CD4-positive, alpha-beta T cell treated with Interleukin-21 for 1 hour (primary cell): ENCODE measurements at regions not wholly inside any gene's neighbourhood (a gene's known extent, or its start where the extent isn't known, plus 50 kb on each side); places are given as distances from the start of the nearest gene placed in this dataset.
"Not testable (repeated sequence)": the region's sequence is repeated elsewhere in the genome, so short reads cannot be mapped to it uniquely, and the experiment has no call there.

Source experiments
- DNase-seq: peaks from one replicate; pipeline ENCODE4 v3.0.0-alpha.2; 2020

DNA sequence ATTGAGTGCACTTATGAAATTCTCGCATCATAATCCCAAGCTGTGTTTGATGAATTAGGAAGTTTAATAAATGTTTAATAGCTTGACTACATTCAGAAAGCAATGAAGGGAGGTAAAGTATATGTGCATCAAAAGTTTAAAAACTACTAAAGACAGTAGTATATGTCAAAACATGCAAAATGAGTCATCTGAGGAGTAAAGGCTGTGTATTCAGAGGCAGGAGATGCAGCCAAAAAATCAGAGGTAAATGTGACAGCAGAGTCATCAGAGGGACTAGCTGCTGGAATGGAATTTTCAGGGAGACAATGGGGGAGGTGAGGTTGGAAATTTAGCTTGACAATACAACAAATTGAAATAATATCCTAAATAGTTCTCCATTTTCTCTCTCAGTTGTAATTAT lies 127.0 kb upstream of the FUNDC1 start:
- DNase-seq: no peak

DNA sequence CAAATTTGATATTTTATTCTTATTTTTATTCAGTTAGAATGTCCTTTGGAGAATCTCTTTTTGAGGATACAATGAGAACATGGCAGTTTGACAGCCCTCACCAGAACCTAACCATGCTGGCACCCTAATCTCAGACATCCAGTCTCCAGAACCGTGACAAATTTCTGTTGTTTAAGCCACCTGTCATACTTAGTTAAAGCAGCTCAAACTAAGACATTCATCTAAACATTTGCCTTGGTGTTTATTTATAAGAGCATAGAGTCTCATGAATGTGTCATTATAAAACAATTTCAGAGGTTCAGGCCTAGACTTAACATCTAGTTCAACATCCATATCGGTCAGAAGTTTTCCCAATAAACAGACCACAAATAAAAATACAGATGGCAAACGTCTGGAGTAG lies 125.1 kb upstream of the FUNDC1 start:
- DNase-seq: no peak

DNA sequence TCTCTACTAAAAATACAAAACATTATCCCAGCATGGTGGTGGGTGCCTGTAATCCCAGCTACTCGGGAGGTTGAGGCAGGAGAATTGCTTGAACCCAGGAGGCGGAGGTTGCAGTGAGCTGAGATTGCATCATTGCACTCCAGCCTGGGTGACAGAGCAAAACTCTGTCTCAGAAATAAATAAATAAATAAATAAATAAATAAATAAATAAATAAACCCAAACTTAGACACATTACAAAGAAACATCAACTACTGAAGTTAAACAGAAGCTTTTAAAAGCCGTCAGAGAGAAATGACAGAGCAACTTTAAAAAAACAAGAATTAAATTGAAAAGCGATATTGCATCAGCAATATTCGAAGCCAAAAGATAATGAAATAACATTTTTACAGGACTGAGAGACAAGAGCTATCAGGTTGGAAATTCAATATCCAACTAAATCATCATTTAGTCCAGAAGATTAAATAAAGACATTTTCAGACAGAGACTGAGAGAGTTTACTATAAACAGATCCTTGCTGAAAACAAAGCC lies 115.1 kb upstream of the FUNDC1 start:
- DNase-seq: not testable (repeated sequence)

DNA sequence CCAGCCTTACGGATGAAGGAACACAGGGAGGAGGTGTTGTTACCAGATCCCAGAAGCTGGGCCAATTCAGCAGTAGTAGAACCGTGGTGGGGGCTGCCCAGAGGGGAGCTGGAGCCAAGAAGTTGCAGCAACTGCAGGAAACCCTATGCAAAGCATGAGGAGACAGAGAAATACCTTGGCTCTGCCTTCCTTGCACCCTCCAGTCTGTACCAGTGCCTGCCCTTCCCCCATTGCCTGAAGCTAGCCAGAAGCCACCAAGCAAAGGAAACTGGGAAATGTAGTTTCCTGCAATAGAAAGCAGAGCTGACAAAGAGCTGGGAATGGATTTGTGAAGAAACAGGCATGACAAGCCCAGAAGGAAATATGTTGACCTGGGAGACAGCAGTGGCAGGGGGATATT lies 108.7 kb upstream of the FUNDC1 start:
- no peak for DNase-seq

DNA sequence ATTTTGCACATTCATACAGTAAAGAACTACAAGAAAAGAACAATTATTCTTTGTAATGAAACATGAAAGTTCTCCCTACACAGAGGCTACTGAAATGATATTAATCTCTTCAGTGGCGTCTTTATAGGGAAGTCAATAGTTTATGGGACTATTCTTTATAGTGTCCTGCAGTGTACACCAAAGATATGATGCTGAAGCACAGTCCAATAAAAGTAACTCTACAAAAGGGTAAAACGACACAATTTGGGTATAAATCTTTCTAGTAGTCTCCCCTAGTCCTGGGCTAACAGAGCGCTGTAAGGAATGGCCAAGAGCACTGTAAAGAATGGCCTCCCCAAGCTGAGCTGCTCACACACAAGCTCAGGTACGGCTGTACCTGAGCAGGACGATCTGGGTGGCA lies 101.1 kb upstream of the FUNDC1 start:
- DNase-seq: no peak

DNA sequence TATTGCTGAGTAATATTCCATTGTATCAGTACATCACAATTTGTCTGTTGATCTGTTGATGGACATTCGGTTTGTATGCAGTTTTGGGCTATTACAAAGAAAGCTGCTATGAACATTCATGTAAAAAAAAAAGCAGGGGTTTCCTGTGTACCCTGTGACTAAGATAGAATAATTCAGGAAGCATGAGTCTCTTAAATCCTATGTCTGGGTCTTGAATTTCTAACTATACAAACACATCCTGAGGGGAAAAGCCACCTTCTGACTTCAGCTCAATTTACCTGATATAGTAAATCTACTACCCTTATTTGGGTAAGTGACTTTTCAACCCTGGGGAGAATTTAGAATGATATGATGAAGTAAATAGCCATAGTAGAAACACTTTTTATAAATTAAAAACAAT lies 94.6 kb upstream of the FUNDC1 start:
- no peak for DNase-seq

DNA sequence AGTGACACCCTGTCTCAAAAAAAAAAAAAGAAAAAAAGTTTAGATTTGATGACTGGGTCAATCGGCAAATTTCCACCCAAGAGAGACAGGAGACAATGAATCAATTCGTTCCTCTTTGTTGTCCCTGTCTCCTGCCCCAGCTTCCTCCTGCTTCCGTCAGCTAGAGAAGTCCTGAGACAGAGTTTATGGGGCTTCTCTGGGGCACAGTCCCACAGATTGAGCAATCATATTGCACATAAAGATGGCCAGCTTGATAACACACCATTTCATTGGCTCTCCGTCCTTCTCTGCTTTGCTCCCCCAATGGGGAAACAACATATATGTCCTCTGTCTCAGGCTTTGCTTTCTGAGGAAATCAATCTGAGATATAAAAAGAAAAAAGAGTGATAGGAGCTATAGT lies 78.4 kb upstream of the FUNDC1 start:
- no peak for DNase-seq

- no peak for DNase-seq
Measured at GRCh38 chrX:44619039-44619438, 76.4 kb upstream of the FUNDC1 start.

DNA sequence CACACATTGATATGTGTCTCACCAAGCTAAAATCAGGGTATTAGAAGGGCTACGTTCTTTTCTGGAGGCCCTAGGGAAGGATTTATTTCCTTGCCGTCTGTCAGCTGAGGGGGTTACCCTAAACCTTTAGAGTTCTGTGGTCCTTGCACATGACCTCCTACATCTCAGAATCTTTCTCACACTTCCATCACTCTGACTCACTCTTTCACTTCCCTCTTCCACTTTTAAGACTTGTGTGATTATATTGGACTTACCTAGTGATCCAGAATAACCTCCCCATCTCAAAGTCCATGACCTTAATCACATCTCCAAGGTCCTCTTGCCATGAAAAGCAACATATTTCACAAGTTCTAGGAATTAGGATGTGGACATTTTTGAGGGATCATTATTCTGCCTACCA lies 53.6 kb upstream of the FUNDC1 start:
- DNase-seq: no peak
